Fibroblast of the aortic adventitia (primary cell): ENCODE measurements at regions not wholly inside any gene's neighbourhood (a gene's known extent, or its start where the extent isn't known, plus 50 kb on each side); places are given as distances from the start of the nearest gene placed in this dataset.

Source experiments
- DNase-seq: peaks from one replicate; pipeline ENCODE4 v3.0.0-alpha.2; 2010; ENCODE audit warnings: low read depth
- H3K4me3 ChIP-seq: 2 replicates; pipeline ENCODE4 v1.5.1; 2011; ENCODE audit warnings: low read depth, mild to moderate bottlenecking, control low read depth, low read length, moderate library complexity
- CTCF ChIP-seq: IDR thresholded peaks from 2 replicates; pipeline ENCODE4 v1.5.1; 2011; ENCODE audit warnings: mild to moderate bottlenecking, low read length, control low read depth, inconsistent platforms; ENCODE audit not compliant: insufficient read depth

GRCh38 chr14:97468220-97468619, 671.0 kb downstream of the VRK1 start:
- H3K4me3 ChIP-seq = no peak overlapping the region
- no peak for DNase-seq
- no peak for TF ChIP-seq CTCF

- TF ChIP-seq CTCF = no peak
- no peak overlapping the region for H3K4me3 ChIP-seq
- DNase-seq = no peak
These were observed 680.2 kb downstream of the VRK1 start for GRCh38 chr14:97477353-97477752.

- no peak overlapping the region for H3K4me3 ChIP-seq
- DNase-seq = no peak
- TF ChIP-seq CTCF = no peak
These were observed 688.0 kb downstream of the VRK1 start for GRCh38 chr14:97485201-97485600.

- H3K4me3 ChIP-seq = no peak overlapping the region
- DNase-seq = no peak
- no peak for TF ChIP-seq CTCF
These were observed 689.5 kb downstream of the VRK1 start for GRCh38 chr14:97486601-97487120.

GRCh38 chr14:97489750-97490149, 692.6 kb downstream of the VRK1 start:
- no peak for DNase-seq
- no peak for TF ChIP-seq CTCF
- no peak overlapping the region for H3K4me3 ChIP-seq

- TF ChIP-seq CTCF = no peak
- no peak for DNase-seq
- H3K4me3 ChIP-seq = no peak overlapping the region
These were observed 693.4 kb downstream of the VRK1 start for GRCh38 chr14:97490521-97491070.

GRCh38 chr14:97491697-97492096, 694.5 kb downstream of the VRK1 start:
- DNase-seq = no peak
- no peak for TF ChIP-seq CTCF
- H3K4me3 ChIP-seq = no peak overlapping the region
